Right atrium auricular region (tissue), 2 donors: ENCODE measurements at regions not wholly inside any gene's neighbourhood (a gene's known extent, or its start where the extent isn't known, plus 50 kb on each side); places are given as distances from the start of the nearest gene placed in this dataset.

Experiments used
- DNase-seq: peaks from one replicate; pipeline ENCODE4 v3.0.0-alpha.2; 2019; ENCODE audit warnings: low spot score
- H3K27ac ChIP-seq, 2 donors: fragments of 200-600 bp; sonication (generic); 1 replicate in 1 of 2; 2 replicates in 1 of 2; pipeline ENCODE4 v1.5.1; 2016 to 2019
- H3K27me3 ChIP-seq, 2 donors: fragments of 200-600 bp; sonication (generic); one replicate each; pipeline versions ENCODE4 v1.5.1 to v1.6.0; 2017 to 2019
- H3K36me3 ChIP-seq: fragments of 200-600 bp; sonication (generic); one replicate; pipeline ENCODE4 v1.5.1; 2016
- H3K4me1 ChIP-seq, 2 donors: fragments of 200-600 bp; sonication (generic); one replicate each; pipeline versions ENCODE4 v1.5.1 to v1.6.0; 2017 to 2019
- H3K4me3 ChIP-seq, 2 donors: fragments of 200-600 bp; sonication (generic); 1 replicate in 1 of 2; 2 replicates in 1 of 2; pipeline ENCODE4 v1.5.1; 2017 to 2019; ENCODE audit warnings: mild to moderate bottlenecking in 1 of 2, moderate library complexity in 1 of 2
- H3K9me3 ChIP-seq, 2 donors: fragments of 200-600 bp; sonication (generic); one replicate each; pipeline ENCODE4 v1.5.1; 2019
- TF ChIP-seq, protein P1 (sequence below), 2 donors: fragments of 200-600 bp; sonication (generic); IDR thresholded peaks; one replicate each; pipeline ENCODE4 v1.5.1; 2019; ENCODE audit warnings: antibody characterized with exemption in 2 of 2

DNA sequence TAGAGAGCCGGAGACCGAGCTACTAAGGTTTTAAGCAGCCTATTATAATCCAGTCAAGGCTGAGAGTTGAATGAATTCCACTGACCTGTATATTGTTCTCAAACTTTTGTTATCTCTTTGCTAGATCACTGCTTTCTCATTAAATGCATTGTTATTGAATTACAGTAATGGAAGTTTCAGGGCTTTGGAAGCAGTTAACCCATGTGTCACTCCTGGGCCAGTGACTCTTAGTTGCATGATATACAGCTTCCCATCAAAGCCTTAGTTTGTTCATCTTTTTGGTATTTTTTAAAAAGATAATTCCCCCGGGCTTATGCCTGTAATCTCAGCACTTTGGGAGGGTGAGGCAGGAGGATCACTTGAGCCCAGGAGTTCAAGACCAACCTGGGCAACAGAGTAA lies 55.4 kb upstream of the KIAA1217 start:
- TF ChIP-seq, protein P1, sequence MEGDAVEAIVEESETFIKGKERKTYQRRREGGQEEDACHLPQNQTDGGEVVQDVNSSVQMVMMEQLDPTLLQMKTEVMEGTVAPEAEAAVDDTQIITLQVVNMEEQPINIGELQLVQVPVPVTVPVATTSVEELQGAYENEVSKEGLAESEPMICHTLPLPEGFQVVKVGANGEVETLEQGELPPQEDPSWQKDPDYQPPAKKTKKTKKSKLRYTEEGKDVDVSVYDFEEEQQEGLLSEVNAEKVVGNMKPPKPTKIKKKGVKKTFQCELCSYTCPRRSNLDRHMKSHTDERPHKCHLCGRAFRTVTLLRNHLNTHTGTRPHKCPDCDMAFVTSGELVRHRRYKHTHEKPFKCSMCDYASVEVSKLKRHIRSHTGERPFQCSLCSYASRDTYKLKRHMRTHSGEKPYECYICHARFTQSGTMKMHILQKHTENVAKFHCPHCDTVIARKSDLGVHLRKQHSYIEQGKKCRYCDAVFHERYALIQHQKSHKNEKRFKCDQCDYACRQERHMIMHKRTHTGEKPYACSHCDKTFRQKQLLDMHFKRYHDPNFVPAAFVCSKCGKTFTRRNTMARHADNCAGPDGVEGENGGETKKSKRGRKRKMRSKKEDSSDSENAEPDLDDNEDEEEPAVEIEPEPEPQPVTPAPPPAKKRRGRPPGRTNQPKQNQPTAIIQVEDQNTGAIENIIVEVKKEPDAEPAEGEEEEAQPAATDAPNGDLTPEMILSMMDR (IDR thresholded peaks at IDR 0.05) = no peak
- H3K4me1 ChIP-seq = no peaks in the 10 kb centered on the region

DNA sequence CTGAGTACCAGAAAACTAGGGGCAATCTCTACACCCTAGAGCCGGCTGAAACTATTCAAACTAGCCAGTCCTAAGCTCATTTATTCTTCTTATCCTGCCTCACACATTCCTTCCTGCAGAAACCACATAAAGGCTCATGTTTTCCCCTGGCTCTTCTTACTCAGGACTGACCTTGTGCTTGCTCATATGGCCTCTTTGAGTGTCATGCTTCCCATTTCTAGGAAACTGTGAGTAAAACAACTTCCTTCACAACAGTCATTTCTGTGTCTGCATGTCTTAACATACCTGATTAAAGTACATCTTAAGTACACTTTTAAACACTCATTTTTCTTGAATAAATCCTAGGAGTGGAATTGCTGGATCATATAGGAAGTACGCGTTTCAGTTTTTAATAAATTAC lies 52.3 kb upstream of the KIAA1217 start:
- H3K36me3 ChIP-seq = no peaks in the 10 kb centered on the region
- TF ChIP-seq, protein P1 (IDR thresholded peaks at IDR 0.05) = no peak
- peaks cover 0 to 8% of the 10 kb centered on the region in 2 donors for H3K9me3 ChIP-seq
- H3K27ac ChIP-seq = no peak overlapping the region
- no peak overlapping the region for H3K4me3 ChIP-seq
- no peaks in the 10 kb centered on the region for H3K27me3 ChIP-seq
- H3K4me1 ChIP-seq = no peaks in the 10 kb centered on the region
- no peak for DNase-seq

More for the DNA sequence above, 55.4 kb upstream of the KIAA1217 start:
- Histone ChIP-seq H3K4me3 (no peak overlapping the region), H3K36me3 (no peaks in the 10 kb centered on the region), H3K27ac (no peak overlapping the region), H3K9me3 (peaks cover 0 to 8% of the 10 kb centered on the region in 2 donors), H3K27me3 (no peaks in the 10 kb centered on the region)
- no peak for DNase-seq

DNA sequence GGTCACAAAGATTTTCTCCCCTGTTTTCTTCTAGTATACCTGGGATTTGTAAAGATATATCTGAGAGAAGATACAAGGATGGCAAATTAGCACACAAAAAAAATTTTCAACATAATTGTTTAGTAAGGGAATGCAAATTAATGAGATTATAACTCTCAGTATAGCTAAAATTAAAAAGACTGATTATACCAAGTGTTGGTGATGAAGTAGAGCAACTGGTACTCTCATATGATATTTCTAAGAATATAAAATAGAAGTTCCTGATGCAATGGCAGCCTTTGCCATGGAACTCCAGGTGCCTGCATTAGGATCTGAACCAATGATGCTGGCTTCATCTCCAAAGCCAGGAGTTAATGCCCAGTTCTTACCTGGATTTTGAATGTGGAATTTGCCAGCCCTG lies 51.4 kb upstream of the KIAA1217 start:
- no peaks in the 10 kb centered on the region for H3K27me3 ChIP-seq
- no peak overlapping the region for H3K27ac ChIP-seq
- H3K4me1 ChIP-seq = no peaks in the 10 kb centered on the region
- no peak overlapping the region for H3K4me3 ChIP-seq
- no peak for DNase-seq
- H3K9me3 ChIP-seq = peaks cover 0 to 8% of the 10 kb centered on the region in 2 donors
- no peaks in the 10 kb centered on the region for H3K36me3 ChIP-seq
- TF ChIP-seq, protein P1 (IDR thresholded peaks at IDR 0.05) = no peak
